Colon (tissue), 2 donors: ENCODE measurements at regions not wholly inside any gene's neighbourhood (a gene's known extent, or its start where the extent isn't known, plus 50 kb on each side); places are given as distances from the start of the nearest gene placed in this dataset.

ENCODE experiments used
- FAIRE-seq: peaks from 2 replicates; lab custom pipeline; 2012; peaks lifted over from hg19 to GRCh38; lab: Jason Lieb, UNC
- donor health status: control.
- donor health status: control.

DNA sequence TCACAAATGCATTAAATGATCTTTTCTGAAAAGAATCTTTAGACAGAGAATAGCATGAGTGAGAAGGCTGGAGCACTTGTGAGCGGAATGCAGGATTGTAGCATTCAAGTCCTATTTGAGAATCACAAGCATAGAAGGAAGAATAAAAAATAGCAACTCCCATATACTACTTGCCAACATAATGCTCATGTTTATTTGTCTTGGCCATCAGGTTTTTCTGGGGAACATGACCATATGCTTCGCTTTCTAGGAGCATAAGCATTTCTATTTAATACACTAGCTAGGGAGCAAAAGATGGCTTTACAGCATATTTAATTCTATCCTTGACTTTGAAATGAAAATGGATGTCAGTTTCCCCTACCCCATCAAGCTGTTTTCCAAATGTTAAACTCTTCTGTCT is 170.3 kb upstream of the MITF start:
- FAIRE-seq = no peak

DNA sequence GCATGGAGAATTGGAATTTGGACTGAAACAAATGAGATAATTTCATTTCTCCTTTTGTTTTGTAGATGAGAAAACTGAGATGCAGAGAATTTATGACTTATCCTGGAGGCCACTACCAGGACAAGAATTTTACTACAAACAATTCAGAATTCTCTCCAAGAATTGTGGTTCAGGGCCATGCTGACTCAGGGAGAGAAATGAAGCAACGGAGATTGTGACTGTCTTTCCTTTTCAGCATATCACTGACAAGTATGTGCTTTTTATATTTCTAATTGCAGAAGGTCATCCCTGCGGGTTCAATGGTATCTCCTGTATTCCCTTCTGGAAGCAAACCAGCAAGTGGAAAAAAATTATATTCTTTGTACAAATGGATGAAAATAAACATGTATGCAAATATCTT is 170.8 kb upstream of the MITF start:
- no peak for FAIRE-seq

DNA sequence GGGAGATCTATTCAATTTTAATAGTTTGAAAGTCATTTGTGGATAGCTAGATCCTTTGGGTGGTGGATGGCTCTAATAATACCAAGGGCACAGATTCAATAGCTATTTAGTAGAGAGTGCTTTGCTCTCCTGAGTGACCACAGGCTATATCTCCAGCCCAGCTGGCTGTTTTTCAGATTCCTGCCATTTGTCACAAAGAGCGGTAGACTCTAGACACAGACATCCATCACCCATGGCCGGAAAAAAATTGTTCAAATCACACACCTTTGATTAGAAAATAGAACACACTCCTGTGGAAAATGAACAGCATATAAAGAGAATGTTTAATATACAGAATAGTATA is 171.6 kb upstream of the MITF start:
- FAIRE-seq = no peak

DNA sequence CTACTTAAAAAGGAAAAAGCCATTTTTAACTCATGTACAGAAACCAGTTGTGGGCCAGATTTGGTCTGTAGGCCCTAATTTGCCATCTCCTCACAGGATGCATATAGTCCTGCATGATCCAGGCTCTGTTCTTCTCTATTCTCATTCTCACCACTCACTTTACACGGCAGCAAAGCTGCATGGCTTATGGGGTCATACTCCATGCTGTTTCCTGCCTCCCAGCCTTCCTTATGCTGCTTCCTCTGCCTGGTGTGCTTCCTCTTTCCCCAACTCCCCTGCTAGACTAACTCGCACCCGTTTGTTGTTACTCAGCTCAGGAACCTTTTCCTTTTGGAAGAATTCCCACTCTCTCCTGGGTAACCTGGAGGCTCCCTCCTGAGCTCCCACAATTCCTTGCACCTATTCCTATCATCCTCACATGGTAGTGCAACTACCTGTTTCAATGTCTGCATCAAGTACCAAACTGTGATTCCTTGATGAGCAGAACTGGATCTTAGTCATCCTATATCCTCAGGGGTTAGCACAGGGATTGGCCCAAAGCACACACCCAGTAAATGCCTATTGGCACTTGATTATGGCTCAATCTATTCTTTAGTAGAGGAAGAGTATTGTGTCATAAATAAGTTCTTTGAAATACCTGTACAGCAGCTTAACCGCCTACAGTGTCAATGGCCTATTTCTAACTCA is 172.1 kb upstream of the MITF start:
- FAIRE-seq = no peak

DNA sequence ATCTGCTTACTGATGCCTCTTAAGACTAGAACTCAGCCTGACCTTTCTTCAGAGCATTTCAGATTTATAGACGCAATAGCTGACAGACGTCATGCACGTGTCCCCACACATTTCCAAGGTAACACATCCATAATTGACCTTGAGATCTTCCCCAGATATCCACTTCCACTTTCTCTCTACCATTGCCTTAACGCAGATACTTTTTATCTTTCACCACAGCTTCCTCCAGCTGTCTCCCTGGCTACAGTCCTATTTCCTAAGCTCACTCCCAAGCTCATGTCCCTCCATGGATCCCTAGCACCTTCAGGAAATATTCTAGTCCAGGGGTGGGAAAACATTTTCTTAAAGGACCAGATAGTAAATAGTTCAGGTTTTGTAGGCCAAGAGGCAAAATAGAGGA is 173.0 kb upstream of the MITF start:
- no peak for FAIRE-seq

DNA sequence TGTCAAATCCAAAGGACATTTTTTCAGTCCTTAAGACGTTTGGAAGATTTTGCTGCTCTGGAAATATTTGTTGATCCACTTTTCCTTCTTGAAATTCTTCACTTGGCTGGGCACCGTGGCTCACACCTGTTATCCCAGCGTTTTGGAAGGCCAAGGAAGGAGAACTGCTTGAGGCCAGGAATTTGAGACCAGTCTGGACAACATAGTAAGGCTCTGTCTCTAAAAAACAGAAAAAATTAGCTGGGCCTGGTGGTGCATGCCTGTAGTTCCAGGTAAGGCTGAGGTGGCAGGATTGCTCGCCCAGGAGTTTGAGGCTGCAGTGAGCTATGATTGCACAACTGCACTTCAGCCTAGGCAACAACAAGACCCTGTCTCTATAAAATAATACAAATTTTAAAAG is 173.9 kb upstream of the MITF start:
- no peak for FAIRE-seq

DNA sequence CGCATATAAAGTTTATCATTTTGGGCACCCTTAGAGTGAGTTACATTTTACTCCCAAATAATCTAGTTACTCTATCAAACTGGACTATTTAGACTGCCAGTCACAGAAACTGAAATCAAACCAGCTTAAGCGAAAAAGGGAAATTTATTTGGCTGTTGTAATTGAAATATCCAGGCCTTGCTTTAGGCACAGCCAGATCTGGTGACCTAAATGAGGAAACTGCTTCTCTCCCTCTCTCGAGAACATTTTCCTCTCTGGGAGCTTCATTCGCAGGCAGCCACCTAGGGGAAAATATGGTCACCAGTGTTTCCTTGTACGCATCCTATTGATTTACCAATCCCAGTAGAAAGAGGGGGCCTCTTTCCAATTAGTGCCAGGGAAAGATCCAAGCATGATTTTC is 175.3 kb upstream of the MITF start:
- no peak for FAIRE-seq

DNA sequence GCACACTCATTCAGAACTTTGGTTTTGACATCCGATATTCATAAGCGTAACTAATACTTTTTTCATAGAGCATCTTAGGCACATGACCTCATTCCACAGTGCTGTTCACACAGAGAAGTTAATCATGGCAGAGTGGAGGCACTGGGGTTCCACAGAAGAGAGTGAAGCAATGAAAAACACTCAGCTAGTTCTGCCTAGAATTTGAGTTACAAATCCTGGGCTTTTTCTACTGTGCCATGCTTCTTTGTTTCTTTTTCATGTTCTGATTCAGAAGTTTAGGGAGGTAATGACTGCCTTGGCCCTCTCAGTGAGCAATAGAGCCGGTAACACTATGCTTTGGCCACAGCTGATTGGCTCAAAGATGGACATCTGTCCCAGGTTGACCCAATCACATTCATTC is 176.1 kb upstream of the MITF start:
- no peak for FAIRE-seq

DNA sequence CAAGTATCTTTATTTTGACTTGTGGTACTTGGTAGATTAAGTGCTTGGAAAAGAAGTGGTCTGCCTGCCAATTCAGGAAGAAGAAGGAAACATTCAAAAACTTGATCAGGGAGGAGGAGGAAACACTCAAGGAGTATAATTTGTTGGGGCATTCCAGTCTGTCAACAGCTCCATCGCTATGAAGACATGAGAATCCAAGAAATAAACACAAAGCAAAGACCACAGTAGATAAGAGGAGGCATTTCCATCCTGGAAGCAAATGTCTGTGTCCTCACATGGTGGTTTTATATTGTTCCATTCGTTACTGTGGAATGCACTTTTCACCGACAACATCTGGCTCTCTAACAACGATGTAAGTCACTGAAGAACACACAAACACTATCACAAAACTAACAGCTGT is 176.1 kb upstream of the FRMD4B start:
- FAIRE-seq = no peak

DNA sequence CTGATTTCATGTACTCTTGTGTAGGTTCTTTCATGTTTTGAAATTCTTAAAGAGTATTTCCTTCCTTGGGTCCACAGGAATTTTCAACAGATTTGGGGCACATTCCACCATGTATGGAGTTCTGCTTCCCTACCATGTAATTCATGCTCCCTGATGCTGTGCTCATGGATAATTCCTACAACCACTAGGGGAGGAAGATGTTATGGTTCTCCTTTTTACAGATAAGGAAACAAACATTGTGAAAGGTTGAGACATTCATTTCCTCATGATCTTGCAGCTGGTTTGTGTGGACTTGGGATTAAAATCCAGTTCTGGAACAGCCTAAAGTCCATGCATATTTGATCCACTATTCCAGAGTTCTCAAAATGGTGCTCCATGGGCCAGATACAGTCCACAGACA is 174.9 kb upstream of the FRMD4B start:
- FAIRE-seq = no peak

DNA sequence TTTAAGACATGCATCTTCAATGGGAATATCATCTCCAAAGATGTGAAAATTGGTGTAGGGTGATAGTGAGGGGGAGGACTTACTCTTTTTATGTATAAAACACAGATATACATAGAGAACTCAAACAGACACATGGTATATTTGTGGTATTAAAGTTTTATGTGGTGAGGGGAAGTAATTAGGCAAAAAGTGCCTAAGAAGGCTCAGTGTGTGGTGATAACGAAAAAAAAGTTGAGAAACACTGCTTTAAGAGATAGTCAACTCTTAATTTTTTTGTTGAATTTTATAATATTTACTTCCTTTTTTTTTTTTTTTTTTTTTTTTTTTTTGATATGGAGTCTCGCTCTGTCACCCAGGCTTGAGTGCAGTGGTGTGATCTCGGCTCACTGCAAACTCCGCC is 174.2 kb upstream of the FRMD4B start:
- no peak for FAIRE-seq

DNA sequence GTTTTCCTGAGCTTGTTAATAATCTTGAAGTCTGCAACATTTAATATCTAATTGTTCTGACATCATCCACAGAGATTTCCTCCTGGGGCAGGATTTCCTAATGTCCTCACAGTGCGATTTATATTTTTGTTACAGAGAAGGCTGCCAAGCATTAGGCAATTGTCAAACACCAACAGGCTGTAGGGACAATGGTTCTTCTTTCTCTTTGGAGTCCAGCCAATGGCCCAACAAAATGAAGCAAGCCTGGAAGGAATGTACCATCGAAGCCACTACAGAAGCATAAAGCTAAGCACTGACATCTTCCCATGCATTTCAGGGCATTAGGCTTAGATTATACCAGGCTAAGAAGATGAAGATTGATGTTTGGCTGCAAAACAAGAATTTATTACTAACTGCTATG is 173.0 kb upstream of the FRMD4B start:
- FAIRE-seq = no peak

DNA sequence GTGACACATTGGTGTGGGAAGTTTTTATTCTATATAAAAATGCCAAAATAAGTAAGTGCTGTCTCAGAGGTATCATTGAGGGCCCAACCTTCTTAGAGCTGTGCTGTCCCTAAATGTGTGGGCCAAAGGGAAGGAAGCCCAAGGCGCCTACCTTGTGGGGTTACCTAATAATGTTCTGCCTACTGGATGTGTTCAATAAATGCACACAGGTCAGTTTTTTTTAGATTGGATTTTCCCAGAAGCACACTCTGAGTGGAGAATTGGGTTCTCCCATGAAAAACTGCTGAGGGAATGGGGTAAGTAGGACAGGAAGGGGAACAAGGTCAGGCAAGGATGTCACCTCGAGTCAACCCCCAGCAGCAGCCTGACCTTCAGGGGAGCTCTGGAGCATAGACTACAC is 168.7 kb upstream of the FRMD4B start:
- FAIRE-seq = no peak

DNA sequence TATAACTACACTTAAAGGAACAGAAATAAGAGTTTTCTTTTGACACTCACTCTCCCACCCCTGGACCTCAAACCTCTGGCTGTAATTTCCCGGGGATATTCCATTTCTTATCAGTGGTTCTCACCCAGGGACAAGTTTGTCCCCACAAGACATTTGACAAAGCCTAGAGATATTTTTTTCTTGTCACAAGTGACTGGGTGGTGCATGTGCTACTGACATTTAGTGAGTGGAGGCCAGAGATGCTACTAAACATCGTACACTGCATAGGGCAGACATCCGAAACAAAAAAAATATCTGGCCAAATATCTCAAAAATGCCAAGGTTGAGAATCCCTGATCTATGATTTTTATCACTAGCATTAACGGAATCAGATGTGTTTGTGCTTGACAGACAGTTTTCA is 168.0 kb upstream of the FRMD4B start:
- no peak for FAIRE-seq

DNA sequence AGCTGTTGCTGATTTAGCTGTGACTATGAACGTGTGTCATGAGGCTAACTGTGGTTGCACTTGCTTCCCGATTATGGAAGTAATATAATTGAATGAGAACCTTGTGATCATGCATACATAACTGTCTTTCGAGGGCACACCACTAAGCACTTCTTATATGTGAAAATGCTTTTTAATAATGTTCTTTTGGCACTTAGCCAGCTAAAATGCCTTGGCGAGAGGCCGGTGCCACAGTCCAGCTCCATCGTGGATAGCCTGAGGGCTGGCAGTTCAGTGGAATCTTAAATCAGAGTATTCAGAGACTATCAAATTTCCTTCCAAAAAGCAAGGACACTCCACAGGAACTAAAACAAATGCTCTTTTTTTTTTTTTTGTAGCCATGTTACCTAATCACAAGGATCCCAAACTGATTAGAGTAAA is 161.6 kb upstream of the FRMD4B start:
- FAIRE-seq = no peak

DNA sequence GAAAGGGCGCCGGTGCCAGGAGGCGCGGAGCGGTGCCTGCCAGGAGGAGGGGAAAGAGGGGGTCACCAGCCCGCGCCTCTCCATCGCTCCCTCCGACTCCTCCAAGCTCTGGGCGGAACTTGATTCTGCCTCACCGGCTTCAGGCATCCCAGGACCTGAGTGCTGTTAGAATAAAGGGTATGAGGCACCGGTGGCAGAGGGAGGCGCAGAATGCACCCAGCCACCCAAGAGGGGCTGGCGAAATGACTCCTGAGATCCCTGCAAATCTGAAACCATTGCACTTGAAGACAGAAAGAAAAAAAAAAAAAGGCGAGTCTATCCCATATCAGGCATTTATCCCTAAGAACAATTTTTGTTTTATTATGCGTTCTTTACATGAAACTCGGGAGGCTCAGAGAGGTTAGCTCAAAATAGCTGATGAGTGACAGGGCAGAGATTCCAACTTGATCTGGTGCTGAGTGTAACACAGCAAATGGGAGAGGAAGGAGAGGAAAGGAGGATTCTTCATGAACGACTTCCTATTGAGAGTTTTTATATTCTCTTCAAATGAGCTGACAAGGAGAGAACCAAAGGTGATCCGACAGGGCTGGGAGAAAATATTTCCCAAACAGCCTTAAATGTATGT is 157.0 kb upstream of the FRMD4B start:
- no peak for FAIRE-seq

DNA sequence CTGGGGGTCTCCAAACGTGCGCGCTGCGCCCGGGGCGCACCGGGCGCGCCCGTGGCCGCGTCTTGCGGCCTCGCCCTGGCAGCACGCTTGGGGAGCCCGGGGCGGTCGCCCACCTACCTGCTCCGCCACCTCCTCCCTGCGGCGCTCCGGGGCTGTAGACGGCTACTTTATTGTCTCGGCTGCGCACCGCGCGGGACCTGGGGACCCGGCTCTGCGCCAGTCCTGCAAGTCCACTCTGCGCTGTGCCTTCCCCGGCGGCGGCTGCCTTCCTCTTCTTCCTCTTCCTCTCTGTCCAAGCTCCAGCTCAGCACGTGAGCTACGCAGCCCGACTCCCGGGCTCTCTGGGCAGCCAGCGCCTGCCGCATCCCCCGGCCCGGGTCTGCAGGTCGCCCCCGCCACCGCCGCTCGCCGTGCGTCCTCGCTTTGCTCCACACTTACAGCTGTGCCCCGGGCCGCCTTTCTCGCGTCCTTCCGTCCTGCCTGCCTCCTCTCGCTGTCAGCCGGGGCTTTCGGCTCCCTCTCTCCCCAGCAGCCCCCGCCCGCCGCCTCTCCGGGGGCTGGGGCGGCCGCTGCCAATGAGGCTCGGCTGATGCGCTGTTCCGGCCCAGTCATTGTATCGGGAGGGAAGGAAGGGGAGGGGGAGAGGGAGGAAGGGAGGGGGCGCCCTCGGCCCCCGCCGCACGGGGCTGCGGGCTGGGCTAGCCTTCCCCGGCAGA is 156.4 kb upstream of the FRMD4B start:
- FAIRE-seq = no peak

DNA sequence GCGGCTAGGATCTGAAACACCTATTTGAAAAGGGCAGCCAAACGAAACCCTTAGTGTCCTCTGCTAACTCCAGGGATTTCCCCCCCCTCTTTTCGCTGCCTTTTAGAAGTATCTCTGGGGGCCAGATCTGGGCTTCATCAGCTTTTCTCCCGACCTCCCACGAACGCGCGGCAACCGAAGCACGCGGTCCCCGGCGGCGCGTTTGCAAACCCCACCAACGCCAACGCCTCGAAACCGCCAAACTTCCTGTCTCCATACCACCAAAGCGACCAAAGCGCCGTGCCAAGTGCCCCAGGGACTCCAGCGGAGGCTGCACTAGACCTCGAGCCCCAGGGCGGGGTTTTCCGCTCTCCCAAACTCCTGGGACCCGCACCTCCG is 155.8 kb upstream of the FRMD4B start:
- no peak for FAIRE-seq

DNA sequence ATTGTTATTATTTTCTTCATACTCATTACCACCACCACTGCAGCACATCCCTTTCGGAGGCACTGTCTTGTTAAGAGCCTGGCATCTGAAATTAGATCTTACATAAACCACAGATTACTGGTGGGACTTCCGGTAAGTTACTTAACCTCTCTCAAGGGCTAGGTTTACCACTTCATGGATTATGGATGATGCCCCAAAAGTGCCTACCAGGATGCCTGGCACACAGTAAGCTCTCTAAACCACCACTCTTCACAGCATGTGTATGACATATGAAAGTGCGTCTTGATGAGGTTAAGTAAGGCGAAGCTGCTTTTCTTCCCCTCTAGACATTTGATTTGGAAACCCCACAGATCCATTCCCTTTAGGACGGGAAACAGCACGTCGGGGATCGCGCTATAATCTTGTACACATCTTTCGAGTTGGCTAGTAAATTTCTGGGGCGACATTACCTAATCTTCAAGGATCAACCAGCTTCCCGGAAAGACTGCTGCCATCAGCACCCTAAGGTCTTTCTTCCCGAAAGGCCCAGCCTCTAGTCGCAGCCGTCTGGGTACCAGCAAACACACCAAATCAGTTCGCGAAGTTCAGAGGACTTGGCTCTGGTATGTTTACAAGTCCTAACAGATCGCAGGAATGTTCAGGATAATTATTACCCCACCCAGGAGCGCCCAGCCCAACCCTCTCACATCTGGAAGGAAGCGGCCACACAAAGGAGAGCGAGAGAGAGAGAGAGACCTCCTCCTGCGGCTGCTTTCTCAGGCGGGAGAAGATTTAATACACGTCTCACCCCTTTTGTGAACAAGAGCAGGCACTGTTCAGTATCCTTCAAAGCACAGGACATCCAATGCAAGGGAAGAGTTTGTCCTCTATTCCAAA is 155.1 kb upstream of the FRMD4B start:
- FAIRE-seq = no peak

DNA sequence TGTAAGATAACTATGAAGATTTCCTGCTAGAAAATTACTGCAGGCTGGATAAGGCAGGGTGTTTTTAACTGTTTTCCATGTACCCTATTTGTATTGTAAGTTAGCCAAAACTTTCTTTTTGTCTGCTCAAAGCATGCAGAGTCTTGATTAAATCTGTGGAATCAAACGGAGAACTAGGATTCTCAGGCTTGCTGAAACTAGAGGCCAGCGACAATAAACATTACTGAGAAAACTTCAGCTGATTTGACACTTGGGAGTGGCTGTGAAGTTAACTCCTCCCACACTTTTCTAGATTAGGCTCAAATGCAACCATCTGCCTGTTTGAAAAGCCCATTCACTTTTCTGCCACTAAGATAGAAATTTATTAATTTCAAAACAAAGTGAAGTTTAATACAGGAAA is 153.2 kb upstream of the FRMD4B start:
- no peak for FAIRE-seq

DNA sequence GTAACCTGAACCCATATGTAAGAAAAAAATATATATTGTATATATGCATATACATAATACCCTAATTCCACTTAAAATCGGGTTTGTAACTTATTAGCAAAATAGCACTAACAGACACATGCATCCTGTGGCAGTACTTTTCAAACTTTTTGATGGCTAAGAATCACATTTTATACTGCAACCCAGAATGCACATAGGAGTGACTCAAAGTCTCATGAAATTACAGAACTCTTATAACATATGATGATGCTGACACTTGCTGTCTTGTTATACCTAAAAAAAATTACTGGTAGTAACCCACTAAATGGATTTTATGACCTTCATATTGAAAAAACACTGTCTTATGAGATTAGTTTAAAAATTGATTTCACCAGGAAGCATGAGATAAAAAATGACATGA is 152.4 kb upstream of the FRMD4B start:
- no peak for FAIRE-seq

DNA sequence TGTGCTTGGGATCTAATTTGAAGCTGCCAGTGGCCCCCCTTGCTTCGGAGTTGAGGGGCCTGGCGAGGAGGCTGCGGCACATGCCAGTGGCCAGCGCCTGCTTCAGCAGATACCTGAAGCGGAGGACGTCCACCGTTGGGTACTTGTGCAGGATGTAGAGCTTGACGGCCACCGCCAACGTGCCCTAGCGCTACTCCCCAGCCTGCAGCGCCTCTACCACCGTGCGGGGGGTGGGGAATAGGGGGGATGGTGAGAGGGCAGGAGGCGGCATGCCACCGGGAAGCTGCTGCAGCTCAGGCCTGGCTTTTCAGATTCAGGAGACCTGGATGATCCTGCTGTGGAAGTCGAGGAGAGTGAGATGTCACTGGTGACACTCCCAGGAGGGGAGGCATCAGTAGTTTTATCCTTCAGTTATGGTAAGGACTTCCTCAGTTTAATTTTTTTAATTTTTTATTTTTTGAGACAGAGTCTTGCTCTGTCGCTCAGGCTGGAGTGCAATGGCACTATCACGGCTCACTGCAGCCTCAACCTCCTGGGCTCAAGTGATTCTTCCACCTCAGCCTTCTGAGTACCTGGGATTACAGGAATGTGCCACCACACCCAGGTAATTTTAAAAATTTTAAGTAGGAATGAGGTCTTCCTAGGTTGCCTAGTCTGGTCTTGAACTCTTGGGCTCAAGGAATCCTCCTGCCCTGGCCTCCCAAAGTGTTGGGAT is 150.6 kb upstream of the FRMD4B start:
- no peak for FAIRE-seq
